Urinary bladder (tissue), 3 donors: ENCODE measurements at regions not wholly inside any gene's neighbourhood (a gene's known extent, or its start where the extent isn't known, plus 50 kb on each side); places are given as distances from the start of the nearest gene placed in this dataset.
A peak's percentile ranks its signal among the peaks of the same experiment; 100 is the strongest.
"Not testable (repeated sequence)": the region's sequence is repeated elsewhere in the genome, so short reads cannot be mapped to it uniquely, and the experiment has no call there.

Source experiments
- DNase-seq: peaks from one replicate; pipeline ENCODE4 v3.0.0-alpha.2; 2015; ENCODE audit errors: extremely low spot score
- H3K27ac ChIP-seq: one replicate; pipeline ENCODE4 v1.5.1; 2013; ENCODE audit warnings: low read depth, mild to moderate bottlenecking, moderate library complexity
- H3K36me3 ChIP-seq: one replicate; pipeline ENCODE4 v1.6.1; 2013; ENCODE audit warnings: mild to moderate bottlenecking, moderate library complexity; ENCODE audit not compliant: insufficient read depth
- H3K4me1 ChIP-seq: one replicate; pipeline ENCODE4 v1.6.1; 2013; ENCODE audit warnings: mild to moderate bottlenecking, moderate library complexity; ENCODE audit not compliant: insufficient read depth
- H3K4me3 ChIP-seq: one replicate; pipeline ENCODE4 v1.5.1; 2013; ENCODE audit warnings: low read depth, low read length
- WGBS: extraction: QIAGEN DNeasy Blood & Tissue Kit; methylation state at CpG from one replicate; pipeline ENCODE4 v1.1.7; 2013; 5-methylcytosine and 5-hydroxymethylcytosine counted together
- donor health status: healthy with polysubstance abuse.
- donor health status: healthy.

- Histone ChIP-seq H3K4me1 (no peaks in the 10 kb centered on the region), H3K27ac (no peak overlapping the region), H3K4me3 (no peak overlapping the region), H3K36me3 (no peaks in the 10 kb centered on the region)
- WGBS, result 75% methylated on average over 2 of the region's 2 CpGs
- DNase-seq, result no peak
These were observed 493.0 kb downstream of the PLCL1 start for GRCh38 chr2:198297350-198297749.

- Histone ChIP-seq H3K36me3 (no peaks in the 10 kb centered on the region), H3K4me1 (no peaks in the 10 kb centered on the region), H3K4me3 (no peak overlapping the region), H3K27ac (no peak overlapping the region)
- WGBS, result under 1% methylated on average over 8 of the region's 8 CpGs
- DNase-seq, result peak; percentile 23
These were observed 492.4 kb downstream of the PLCL1 start for GRCh38 chr2:198296665-198297308.

GRCh38 chr2:198293281-198293680 lies 488.9 kb downstream of the PLCL1 start:
- Histone ChIP-seq H3K36me3 (no peaks in the 10 kb centered on the region), H3K4me3 (no peak overlapping the region), H3K4me1 (no peaks in the 10 kb centered on the region), H3K27ac (no peak overlapping the region)
- DNase-seq, result no peak
- 64% methylated on average over 1 of the region's 1 CpG for WGBS

GRCh38 chr2:198289811-198290210 lies 485.4 kb downstream of the PLCL1 start:
- DNase-seq, result no peak
- H3K27ac ChIP-seq, result no peak overlapping the region
- H3K4me3 ChIP-seq, result no peak overlapping the region
- no peaks in the 10 kb centered on the region for H3K4me1 ChIP-seq
- 92% methylated on average over 3 of the region's 3 CpGs for WGBS
- no peaks in the 10 kb centered on the region for H3K36me3 ChIP-seq

- no peak for DNase-seq
- Histone ChIP-seq H3K36me3 (no peaks in the 10 kb centered on the region), H3K27ac (no peak overlapping the region), H3K4me3 (no peak overlapping the region), H3K4me1 (no peaks in the 10 kb centered on the region)
- 34% methylated on average over 2 of the region's 2 CpGs for WGBS
These were observed 483.3 kb downstream of the PLCL1 start for GRCh38 chr2:198287706-198288105.

- Histone ChIP-seq H3K36me3 (no peaks in the 10 kb centered on the region), H3K4me3 (no peak overlapping the region), H3K4me1 (no peaks in the 10 kb centered on the region), H3K27ac (no peak overlapping the region)
- no peak for DNase-seq
- 73% methylated on average over 5 of the region's 5 CpGs for WGBS
These were observed 480.8 kb downstream of the PLCL1 start for GRCh38 chr2:198285216-198285615.

- no peak for DNase-seq
These were observed 478.8 kb downstream of the PLCL1 start for GRCh38 chr2:198283146-198283545.

GRCh38 chr2:198282061-198282460 lies 477.7 kb downstream of the PLCL1 start:
- DNase-seq, result no peak
- 77% methylated on average over 3 of the region's 3 CpGs for WGBS
- Histone ChIP-seq H3K4me3 (no peak overlapping the region), H3K27ac (no peak overlapping the region), H3K4me1 (no peaks in the 10 kb centered on the region), H3K36me3 (no peaks in the 10 kb centered on the region)

More at GRCh38 chr2:198283146-198283545, 478.8 kb downstream of the PLCL1 start:
- no peak overlapping the region for H3K4me3 ChIP-seq
- no peaks in the 10 kb centered on the region for H3K4me1 ChIP-seq
- WGBS, result 67% methylated on average over 2 of the region's 2 CpGs
- H3K36me3 ChIP-seq, result no peaks in the 10 kb centered on the region
- no peak overlapping the region for H3K27ac ChIP-seq

- Histone ChIP-seq H3K4me1 (no peaks in the 10 kb centered on the region), H3K27ac (no peak overlapping the region), H3K4me3 (no peak overlapping the region), H3K36me3 (no peaks in the 10 kb centered on the region)
- 93% methylated on average over 2 of the region's 2 CpGs for WGBS
- no peak for DNase-seq
These were observed 475.8 kb downstream of the PLCL1 start for GRCh38 chr2:198280145-198280544.

GRCh38 chr2:198279026-198279425 lies 474.6 kb downstream of the PLCL1 start:
- no peak for DNase-seq
- H3K4me3 ChIP-seq, result no peak overlapping the region
- WGBS, result 69% methylated on average over 5 of the region's 5 CpGs
- H3K36me3 ChIP-seq, result no peaks in the 10 kb centered on the region
- H3K4me1 ChIP-seq, result no peaks in the 10 kb centered on the region
- H3K27ac ChIP-seq, result no peak overlapping the region

- H3K4me3 ChIP-seq, result no peak overlapping the region
- WGBS, result 74% methylated on average over 2 of the region's 2 CpGs
- no peak overlapping the region for H3K27ac ChIP-seq
- H3K4me1 ChIP-seq, result no peaks in the 10 kb centered on the region
- DNase-seq, result no peak
- no peaks in the 10 kb centered on the region for H3K36me3 ChIP-seq
These were observed 472.8 kb downstream of the PLCL1 start for GRCh38 chr2:198277181-198277580.

GRCh38 chr2:198273660-198274059 lies 469.3 kb downstream of the PLCL1 start:
- peak; percentile 21 for DNase-seq
- H3K4me3 ChIP-seq, result no peak overlapping the region

GRCh38 chr2:198270157-198270556 lies 465.8 kb downstream of the PLCL1 start:
- not testable (repeated sequence) for H3K4me1 ChIP-seq, DNase-seq, H3K4me3 ChIP-seq, H3K27ac ChIP-seq, H3K36me3 ChIP-seq
- WGBS, result 95% methylated on average over 2 of the region's 2 CpGs

More at GRCh38 chr2:198273660-198274059, 469.3 kb downstream of the PLCL1 start:
- no peaks in the 10 kb centered on the region for H3K36me3 ChIP-seq
- no peaks in the 10 kb centered on the region for H3K4me1 ChIP-seq
- no peak overlapping the region for H3K27ac ChIP-seq
- WGBS, result 21% methylated on average over 1 of the region's 1 CpG

GRCh38 chr2:198268519-198268918 lies 464.1 kb downstream of the PLCL1 start:
- 98% methylated on average over 1 of the region's 1 CpG for WGBS
- Histone ChIP-seq H3K27ac (no peak overlapping the region), H3K36me3 (no peaks in the 10 kb centered on the region), H3K4me3 (no peak overlapping the region), H3K4me1 (no peaks in the 10 kb centered on the region)
- DNase-seq, result no peak

GRCh38 chr2:198259496-198259895 lies 455.1 kb downstream of the PLCL1 start:
- 84% methylated on average over 3 of the region's 3 CpGs for WGBS
- DNase-seq, result no peak
- H3K4me1 ChIP-seq, result no peaks in the 10 kb centered on the region
- no peaks in the 10 kb centered on the region for H3K36me3 ChIP-seq
- H3K4me3 ChIP-seq, result no peak overlapping the region
- no peak overlapping the region for H3K27ac ChIP-seq
